Brain microvascular endothelial cell (primary cell): ENCODE measurements at regions not wholly inside any gene's neighbourhood (a gene's known extent, or its start where the extent isn't known, plus 50 kb on each side); places are given as distances from the start of the nearest gene placed in this dataset.

ENCODE experiments used
- DNase-seq: peaks from one replicate; pipeline ENCODE4 v3.0.0-alpha.2; 2020
- H3K27ac ChIP-seq: fragments of 250-450 bp; sonication (Bioruptor Pico); 2 replicates; pipeline ENCODE4 v1.5.1; 2020; ENCODE audit warnings: mild to moderate bottlenecking, moderate library complexity
- H3K27me3 ChIP-seq: fragments of 250-450 bp; sonication (Bioruptor Pico); replicated peaks from 2 replicates; pipeline ENCODE4 v1.5.1; 2020; ENCODE audit warnings: mild to moderate bottlenecking
- H3K36me3 ChIP-seq: fragments of 250-450 bp; sonication (Bioruptor Pico); replicated peaks from 2 replicates; pipeline ENCODE4 v1.5.1; 2020; ENCODE audit warnings: mild to moderate bottlenecking
- H3K4me3 ChIP-seq: 2 replicates; pipeline ENCODE4 v1.5.1; 2011; ENCODE audit warnings: low read depth, mild to moderate bottlenecking, control low read depth, low read length, moderate library complexity
- in situ Hi-C: cut with HindIII; loops from 2 replicates; pipeline ENCODE4 v1.10.0; 2017; ENCODE audit warnings: low sequenced_read_pairs, low pct_ligation_motif_present
- TF ChIP-seq, protein P1 (sequence below): IDR thresholded peaks from 2 replicates; pipeline ENCODE4 v1.5.1; 2011; ENCODE audit warnings: low read depth, mild to moderate bottlenecking, moderate library complexity, low read length, control low read depth, inconsistent platforms; ENCODE audit errors: missing control alignments

DNA sequence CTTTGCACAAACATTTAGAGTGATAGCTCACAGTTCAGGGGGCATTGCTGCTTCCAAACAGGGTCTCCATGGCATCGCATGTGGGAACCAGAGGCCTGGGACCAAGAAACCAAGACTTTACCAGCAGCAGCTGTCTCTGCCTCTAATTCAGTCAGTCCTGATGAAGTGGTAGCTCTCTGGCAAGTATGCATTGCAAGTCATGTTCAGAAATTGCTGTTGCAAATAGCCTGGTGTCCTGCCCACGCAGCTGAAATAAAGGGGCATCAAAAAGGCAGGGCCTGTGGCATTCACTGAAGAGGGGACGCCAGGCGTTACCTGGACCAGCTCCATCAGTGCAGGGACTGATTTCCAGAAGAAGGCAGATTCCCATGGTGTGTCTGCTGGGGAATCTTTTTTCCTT is 121.3 kb downstream of the CD47 start:
- no peaks in the 10 kb centered on the region for H3K27me3 ChIP-seq
- H3K4me3 ChIP-seq = no peak overlapping the region
- no peak overlapping the region for H3K27ac ChIP-seq
- no peak for DNase-seq
- in situ Hi-C loops = no loop called here
- TF ChIP-seq, protein P1, sequence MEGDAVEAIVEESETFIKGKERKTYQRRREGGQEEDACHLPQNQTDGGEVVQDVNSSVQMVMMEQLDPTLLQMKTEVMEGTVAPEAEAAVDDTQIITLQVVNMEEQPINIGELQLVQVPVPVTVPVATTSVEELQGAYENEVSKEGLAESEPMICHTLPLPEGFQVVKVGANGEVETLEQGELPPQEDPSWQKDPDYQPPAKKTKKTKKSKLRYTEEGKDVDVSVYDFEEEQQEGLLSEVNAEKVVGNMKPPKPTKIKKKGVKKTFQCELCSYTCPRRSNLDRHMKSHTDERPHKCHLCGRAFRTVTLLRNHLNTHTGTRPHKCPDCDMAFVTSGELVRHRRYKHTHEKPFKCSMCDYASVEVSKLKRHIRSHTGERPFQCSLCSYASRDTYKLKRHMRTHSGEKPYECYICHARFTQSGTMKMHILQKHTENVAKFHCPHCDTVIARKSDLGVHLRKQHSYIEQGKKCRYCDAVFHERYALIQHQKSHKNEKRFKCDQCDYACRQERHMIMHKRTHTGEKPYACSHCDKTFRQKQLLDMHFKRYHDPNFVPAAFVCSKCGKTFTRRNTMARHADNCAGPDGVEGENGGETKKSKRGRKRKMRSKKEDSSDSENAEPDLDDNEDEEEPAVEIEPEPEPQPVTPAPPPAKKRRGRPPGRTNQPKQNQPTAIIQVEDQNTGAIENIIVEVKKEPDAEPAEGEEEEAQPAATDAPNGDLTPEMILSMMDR = no peak
- no peaks in the 10 kb centered on the region for H3K36me3 ChIP-seq

- no peak for DNase-seq
- TF ChIP-seq, protein P1 = no peak
- H3K27ac ChIP-seq = no peak overlapping the region
- in situ Hi-C loops = no loop called here
- no peak overlapping the region for H3K4me3 ChIP-seq
- H3K27me3 ChIP-seq = no peaks in the 10 kb centered on the region
- H3K36me3 ChIP-seq = no peaks in the 10 kb centered on the region
These were observed 124.6 kb downstream of the CD47 start for GRCh38 chr3:107966276-107966675.

DNA sequence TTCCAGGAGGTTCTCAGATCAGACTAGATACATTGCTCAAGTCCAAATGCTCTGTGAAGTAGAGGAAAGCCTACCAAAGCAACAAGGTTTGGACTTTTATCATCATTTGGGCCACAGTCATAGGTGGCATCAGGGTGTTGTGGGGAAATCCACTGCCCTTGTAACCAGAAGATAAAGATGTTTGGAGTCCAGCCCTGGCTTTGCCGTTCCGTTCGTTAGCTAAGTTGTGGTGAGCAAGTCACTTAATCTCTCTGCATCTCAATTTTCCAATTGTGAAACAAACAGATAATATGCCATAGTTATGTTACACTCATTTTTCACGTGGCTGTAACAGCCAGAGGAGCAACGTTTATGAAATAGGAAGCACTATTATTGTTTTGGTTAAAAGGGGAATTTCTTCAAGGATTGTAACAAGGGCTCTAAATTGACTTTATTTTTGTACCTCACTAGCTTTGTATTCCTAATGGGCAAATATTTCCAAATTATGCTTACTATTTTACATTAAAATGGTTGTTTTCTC is 125.6 kb downstream of the CD47 start:
- H3K27me3 ChIP-seq = no peaks in the 10 kb centered on the region
- H3K27ac ChIP-seq = no peak overlapping the region
- in situ Hi-C loops = no loop called here
- TF ChIP-seq, protein P1 = no peak
- H3K36me3 ChIP-seq = no peaks in the 10 kb centered on the region
- DNase-seq = no peak
- H3K4me3 ChIP-seq = no peak overlapping the region

DNA sequence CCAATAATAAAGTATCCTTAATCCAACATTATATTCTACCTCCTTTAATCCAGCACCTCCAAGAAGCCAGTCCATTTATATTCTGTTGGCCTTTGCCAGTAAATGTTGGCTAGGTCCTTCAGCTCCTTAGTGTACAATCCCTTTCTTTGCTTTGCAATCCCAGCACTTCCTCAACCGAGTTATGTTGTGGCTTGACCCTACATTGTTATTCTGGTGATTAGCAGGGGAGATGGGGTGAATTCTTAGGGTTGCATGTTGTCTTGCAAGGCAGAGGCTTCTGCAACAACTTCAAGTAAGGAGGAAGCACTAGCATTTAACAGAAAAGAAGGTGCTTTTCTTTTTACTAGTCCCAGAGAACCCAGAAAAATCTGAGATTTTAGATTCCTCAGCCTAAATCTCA is 127.2 kb downstream of the CD47 start:
- DNase-seq = peak; percentile 46
- Histone ChIP-seq H3K4me3 (no peak overlapping the region), H3K27me3 (no peaks in the 10 kb centered on the region), H3K27ac (no peak overlapping the region), H3K36me3 (no peaks in the 10 kb centered on the region)
- in situ Hi-C loops = no loop called here
- TF ChIP-seq, protein P1 = no peak

- peak; percentile 76 for DNase-seq
- Histone ChIP-seq H3K27ac (no peak overlapping the region), H3K27me3 (no peaks in the 10 kb centered on the region), H3K36me3 (no peaks in the 10 kb centered on the region), H3K4me3 (no peak overlapping the region)
- TF ChIP-seq, protein P1 = no peak
- in situ Hi-C loops = no loop called here
These were observed 127.9 kb downstream of the CD47 start for GRCh38 chr3:107962946-107963345.

GRCh38 chr3:107962037-107962436 is 128.8 kb downstream of the CD47 start:
- Histone ChIP-seq H3K27me3 (no peaks in the 10 kb centered on the region), H3K27ac (no peak overlapping the region), H3K4me3 (no peak overlapping the region), H3K36me3 (no peaks in the 10 kb centered on the region)
- TF ChIP-seq, protein P1 = no peak
- in situ Hi-C loops = no loop called here
- DNase-seq = no peak
